ENCODE measurements at regions not wholly inside any gene's neighbourhood (a gene's known extent, or its start where the extent isn't known, plus 50 kb on each side); places are given as distances from the start of the nearest gene placed in this dataset.

GRCh38 chr3:187522293-187522692 is 147.9 kb downstream of the SST start:
- DNase-seq (ENCODE audit: insufficient read length, low spot score, missing footprints) = no peak
- no peak for TF ChIP-seq CTCF (IDR thresholded peaks at IDR 0.05; ENCODE audit: extremely low read depth, low read depth, low read length)
- Histone ChIP-seq H3K27me3 (ENCODE audit: insufficient read depth, low read length) (no peaks in the 10 kb centered on the region), H3K4me3 (ENCODE audit: insufficient read depth, low read length) (no peak overlapping the region), H3K36me3 (ENCODE audit: insufficient read depth, low read length) (no peaks in the 10 kb centered on the region), H3K9me3 (ENCODE audit: low read depth, low read length) (no peaks in the 10 kb centered on the region), H3K79me2 (ENCODE audit: insufficient read depth, low read length) (no peaks in the 10 kb centered on the region), H3K4me1 (ENCODE audit: insufficient read depth, low read length) (no peaks in the 10 kb centered on the region), H3K27ac (ENCODE audit: low read depth, low read length) (no peak overlapping the region), H4K20me1 (ENCODE audit: insufficient read depth, low read length) (no peaks in the 10 kb centered on the region), H3K4me2 (ENCODE audit: insufficient read depth, low read length) (no peak overlapping the region), H2AFZ (ENCODE audit: low read length) (no peak overlapping the region)

- H3K27me3 ChIP-seq (ENCODE audit: insufficient read depth, low read length) = no peaks in the 10 kb centered on the region
- TF ChIP-seq CTCF (IDR thresholded peaks at IDR 0.05; ENCODE audit: extremely low read depth, low read depth, low read length) = no peak
- H3K79me2 ChIP-seq (ENCODE audit: insufficient read depth, low read length) = no peaks in the 10 kb centered on the region
- no peak overlapping the region for H3K4me2 ChIP-seq (ENCODE audit: insufficient read depth, low read length)
- H3K4me3 ChIP-seq (ENCODE audit: insufficient read depth, low read length) = no peak overlapping the region
- H2AFZ ChIP-seq (ENCODE audit: low read length) = no peak overlapping the region
- no peaks in the 10 kb centered on the region for H3K9me3 ChIP-seq (ENCODE audit: low read depth, low read length)
- H4K20me1 ChIP-seq (ENCODE audit: insufficient read depth, low read length) = no peaks in the 10 kb centered on the region
- H3K27ac ChIP-seq (ENCODE audit: low read depth, low read length) = no peak overlapping the region
- H3K4me1 ChIP-seq (ENCODE audit: insufficient read depth, low read length) = no peaks in the 10 kb centered on the region
- no peak for DNase-seq (ENCODE audit: insufficient read length, low spot score, missing footprints)
- H3K36me3 ChIP-seq (ENCODE audit: insufficient read depth, low read length) = no peaks in the 10 kb centered on the region
These were observed 148.6 kb downstream of the SST start for GRCh38 chr3:187521546-187521945.

GRCh38 chr3:187520027-187520945 is 149.9 kb downstream of the SST start:
- Histone ChIP-seq H3K4me3 (ENCODE audit: insufficient read depth, low read length) (no peak overlapping the region), H3K9me3 (ENCODE audit: low read depth, low read length) (no peaks in the 10 kb centered on the region), H3K4me1 (ENCODE audit: insufficient read depth, low read length) (no peaks in the 10 kb centered on the region), H3K4me2 (ENCODE audit: insufficient read depth, low read length) (no peak overlapping the region), H4K20me1 (ENCODE audit: insufficient read depth, low read length) (no peaks in the 10 kb centered on the region), H3K27ac (ENCODE audit: low read depth, low read length) (no peak overlapping the region), H3K79me2 (ENCODE audit: insufficient read depth, low read length) (no peaks in the 10 kb centered on the region), H3K27me3 (ENCODE audit: insufficient read depth, low read length) (no peaks in the 10 kb centered on the region), H3K36me3 (ENCODE audit: insufficient read depth, low read length) (no peaks in the 10 kb centered on the region), H2AFZ (ENCODE audit: low read length) (no peak overlapping the region)
- no peak for DNase-seq (ENCODE audit: insufficient read length, low spot score, missing footprints)
- no peak for TF ChIP-seq CTCF (IDR thresholded peaks at IDR 0.05; ENCODE audit: extremely low read depth, low read depth, low read length)

DNA sequence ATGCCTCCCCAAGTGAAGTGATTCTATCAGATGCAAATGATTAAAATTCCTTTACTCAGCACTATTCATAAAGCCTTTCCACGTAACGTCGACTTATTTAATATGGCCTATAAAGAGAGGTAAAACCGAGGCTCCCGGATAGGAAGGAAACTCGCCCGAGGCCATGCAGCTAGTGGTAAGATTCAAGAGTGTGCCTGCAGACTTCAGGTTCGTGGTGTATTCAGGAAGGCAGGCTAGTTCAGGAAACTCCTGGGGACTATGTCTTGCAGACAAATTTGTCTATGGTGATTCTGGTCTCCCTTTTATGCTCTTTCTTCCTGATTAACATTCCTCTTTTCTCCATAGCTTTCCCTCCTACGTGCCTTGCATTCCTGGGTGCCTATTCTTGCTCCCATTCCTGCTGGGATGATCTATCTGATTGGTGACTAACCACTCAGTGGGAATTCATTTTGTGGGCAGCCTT is 150.7 kb downstream of the SST start:
- DNase-seq (ENCODE audit: insufficient read length, low spot score, missing footprints) = no peak
- Histone ChIP-seq H3K4me3 (ENCODE audit: insufficient read depth, low read length) (no peak overlapping the region), H3K36me3 (ENCODE audit: insufficient read depth, low read length) (no peaks in the 10 kb centered on the region), H3K27ac (ENCODE audit: low read depth, low read length) (no peak overlapping the region), H4K20me1 (ENCODE audit: insufficient read depth, low read length) (no peaks in the 10 kb centered on the region), H3K9me3 (ENCODE audit: low read depth, low read length) (no peaks in the 10 kb centered on the region), H3K4me1 (ENCODE audit: insufficient read depth, low read length) (no peaks in the 10 kb centered on the region), H2AFZ (ENCODE audit: low read length) (no peak overlapping the region), H3K4me2 (ENCODE audit: insufficient read depth, low read length) (no peak overlapping the region), H3K27me3 (ENCODE audit: insufficient read depth, low read length) (no peaks in the 10 kb centered on the region), H3K79me2 (ENCODE audit: insufficient read depth, low read length) (no peaks in the 10 kb centered on the region)
- no peak for TF ChIP-seq CTCF (IDR thresholded peaks at IDR 0.05; ENCODE audit: extremely low read depth, low read depth, low read length)

Measured in osteoblast (primary cell).